Stimulated activated CD4-positive, alpha-beta T cell treated with anti-CD3 and anti-CD28 coated beads, Interleukin-4, amount 100 ng/mL, for 1 hour (primary cell): ENCODE measurements at regions not wholly inside any gene's neighbourhood (a gene's known extent, or its start where the extent isn't known, plus 50 kb on each side); places are given as distances from the start of the nearest gene placed in this dataset.

Experiments
- DNase-seq: peaks from one replicate; pipeline ENCODE4 v3.0.0-alpha.2; 2020

DNA sequence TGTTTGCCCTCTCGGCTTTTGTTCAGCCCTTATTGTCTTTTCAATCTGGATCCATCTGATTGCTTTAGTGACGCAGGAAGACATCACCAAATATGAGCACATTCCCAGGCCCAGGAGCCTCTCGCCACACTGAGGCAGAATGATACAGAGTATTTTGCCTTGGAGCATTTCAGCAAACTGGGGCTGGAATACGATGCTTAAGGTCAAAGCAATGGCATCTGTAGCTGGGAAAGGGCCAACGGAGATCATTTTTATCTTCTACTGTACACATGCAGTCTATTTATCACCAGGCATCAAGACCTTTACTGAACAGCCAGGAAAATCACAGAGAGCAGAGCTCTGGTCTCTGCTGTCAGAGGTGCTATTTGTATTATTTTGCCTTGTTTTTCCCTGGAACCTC lies 655.3 kb downstream of the RNF144B start:
- no peak for DNase-seq

- DNase-seq: no peak
Measured at GRCh38 chr6:19050765-19051164, 663.6 kb downstream of the RNF144B start.

DNA sequence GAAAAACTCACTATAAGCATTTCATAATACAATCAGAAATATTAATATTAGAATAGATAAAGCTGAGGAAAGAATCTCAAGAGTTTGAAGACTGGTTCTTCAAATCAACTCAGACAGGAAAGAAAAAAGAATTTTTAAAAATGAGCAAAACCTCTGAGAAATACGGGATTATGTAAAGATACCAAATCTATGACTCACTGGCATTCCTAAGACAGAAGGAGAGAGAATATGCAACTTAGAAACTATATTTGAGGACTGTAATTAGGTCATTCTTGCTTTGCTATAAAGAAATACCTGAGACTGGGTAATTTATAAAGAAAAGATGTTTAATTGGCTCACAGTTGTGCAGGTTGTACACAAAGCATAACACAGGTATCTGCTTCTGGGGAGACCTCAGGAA lies 665.1 kb downstream of the RNF144B start:
- no peak for DNase-seq

DNA sequence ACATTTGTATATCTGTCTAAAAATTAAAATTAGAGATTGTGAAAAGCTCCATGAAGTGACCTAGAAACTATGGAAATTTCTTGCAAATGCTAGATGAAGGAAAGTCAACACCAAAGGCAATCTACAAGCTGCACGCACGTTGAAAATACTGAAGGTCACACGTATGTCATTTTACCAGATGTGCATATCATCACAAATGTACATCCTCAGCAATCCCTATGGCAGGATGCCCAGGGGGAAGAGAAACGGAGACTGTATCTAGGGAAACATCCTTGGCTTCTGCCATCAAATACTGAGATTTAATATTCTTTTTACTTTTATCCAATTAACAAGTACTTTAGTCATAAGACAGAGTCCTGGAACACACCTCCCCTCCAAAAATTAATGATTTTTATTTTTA lies 672.0 kb downstream of the RNF144B start:
- DNase-seq: no peak

- DNase-seq: no peak
Measured at GRCh38 chr6:19067165-19067564, 680.0 kb downstream of the RNF144B start.

- DNase-seq: no peak
Measured at GRCh38 chr6:19070520-19070919, 683.4 kb downstream of the RNF144B start.

DNA sequence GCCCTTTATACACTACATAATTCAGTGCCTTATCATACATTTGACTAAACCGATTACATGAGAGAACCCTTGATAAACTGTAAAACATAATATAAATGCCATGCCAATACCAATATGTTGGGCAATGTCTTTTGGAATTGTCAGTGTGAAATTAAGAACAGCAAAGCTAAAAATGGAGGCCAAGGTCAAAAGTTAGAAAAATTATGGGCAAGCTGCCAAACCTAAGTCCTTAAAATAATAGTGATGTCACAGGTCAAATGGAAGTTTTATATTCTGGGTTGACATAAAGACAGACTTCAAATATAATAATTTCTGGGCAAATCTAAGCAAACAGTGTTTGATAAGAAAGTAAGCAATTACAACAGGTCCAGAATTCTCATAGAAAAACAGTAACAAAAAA lies 696.7 kb downstream of the RNF144B start:
- no peak for DNase-seq

DNA sequence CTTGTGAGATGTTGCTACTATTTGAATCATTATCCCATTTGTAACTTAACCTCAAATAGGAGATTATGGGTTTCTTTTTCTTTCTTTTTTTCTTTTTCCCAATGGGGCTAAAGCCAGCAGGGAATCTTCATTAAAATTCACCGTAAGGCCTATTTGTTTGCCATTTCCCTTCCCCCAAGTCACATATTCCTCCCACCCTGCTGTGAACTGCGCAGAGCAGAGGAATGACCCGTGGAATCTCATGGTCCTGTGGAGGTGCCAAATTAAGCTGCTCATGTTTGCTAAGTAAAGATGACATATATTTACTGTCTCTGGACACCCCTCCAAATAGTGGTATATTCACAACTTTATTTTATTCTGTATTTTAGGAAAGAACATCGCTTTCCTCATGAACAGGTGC lies 699.3 kb downstream of the RNF144B start:
- DNase-seq: no peak

- no peak for DNase-seq
Measured at GRCh38 chr6:19087296-19087695, 700.1 kb downstream of the RNF144B start.

GRCh38 chr6:19087897-19088296 lies 700.7 kb downstream of the RNF144B start:
- no peak for DNase-seq

- no peak for DNase-seq
Measured at GRCh38 chr6:19100752-19101151, 713.6 kb downstream of the RNF144B start.

DNA sequence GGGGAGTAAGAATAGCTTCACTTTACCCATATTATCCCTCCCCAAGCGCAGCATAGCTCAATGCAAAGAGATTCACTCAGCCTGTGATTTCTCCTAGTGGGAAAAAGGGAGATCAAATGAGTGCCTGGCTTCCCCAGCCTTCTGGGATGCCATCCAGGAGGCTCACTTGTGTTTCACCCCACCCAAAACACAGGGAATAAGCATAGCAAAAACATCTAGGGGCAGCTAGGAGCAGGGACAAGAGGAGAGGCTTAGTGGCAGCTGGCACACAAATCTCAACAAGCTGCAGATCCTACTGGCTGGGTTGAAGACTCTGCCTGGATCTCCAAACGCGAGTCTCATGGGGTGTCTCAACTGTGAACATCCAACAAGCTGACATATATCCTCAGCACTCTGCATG lies 715.8 kb downstream of the RNF144B start:
- DNase-seq: no peak

GRCh38 chr6:19107468-19107867 lies 720.3 kb downstream of the RNF144B start:
- DNase-seq: no peak

DNA sequence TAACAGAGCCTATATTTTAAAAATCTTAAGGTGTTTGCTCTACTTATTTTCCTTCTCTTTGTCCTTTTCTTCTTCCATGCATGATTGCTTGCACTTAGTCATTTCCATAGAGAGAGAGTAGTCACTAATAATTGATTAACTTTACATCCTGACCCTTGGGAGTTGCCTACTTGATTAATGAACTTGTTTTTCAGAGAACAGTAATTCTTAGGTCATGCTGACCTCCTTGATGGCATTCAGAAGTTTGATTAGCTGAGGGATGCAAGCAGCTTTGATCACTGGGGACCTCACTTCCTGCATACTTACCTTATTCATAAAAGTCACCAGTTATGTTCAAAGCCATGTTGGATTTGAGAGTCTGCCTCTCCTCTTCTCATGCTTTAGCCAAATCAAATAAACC lies 715.6 kb upstream of the ID4 start:
- no peak for DNase-seq

GRCh38 chr6:19127081-19127480 lies 710.1 kb upstream of the ID4 start:
- no peak for DNase-seq

DNA sequence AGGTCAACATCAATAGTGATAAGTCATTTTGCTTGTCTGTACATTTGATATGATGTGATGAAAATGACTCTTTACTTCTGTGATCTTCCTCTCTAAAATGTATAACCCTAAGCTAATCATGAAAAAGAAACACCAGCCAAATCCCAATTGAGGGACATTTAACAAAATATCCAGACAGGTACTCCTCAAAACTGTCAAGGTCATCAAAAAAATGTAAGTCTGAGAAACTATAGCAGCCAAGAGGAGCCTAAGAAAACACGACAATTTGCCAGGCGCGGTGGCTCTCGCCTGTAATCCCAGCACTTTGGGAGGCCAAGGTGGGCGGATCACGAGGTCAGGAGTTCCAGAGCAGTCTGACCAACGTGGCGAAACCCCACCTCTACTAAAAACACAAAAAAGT lies 708.5 kb upstream of the ID4 start:
- DNase-seq: no peak

GRCh38 chr6:19135706-19136105 lies 701.5 kb upstream of the ID4 start:
- no peak for DNase-seq

DNA sequence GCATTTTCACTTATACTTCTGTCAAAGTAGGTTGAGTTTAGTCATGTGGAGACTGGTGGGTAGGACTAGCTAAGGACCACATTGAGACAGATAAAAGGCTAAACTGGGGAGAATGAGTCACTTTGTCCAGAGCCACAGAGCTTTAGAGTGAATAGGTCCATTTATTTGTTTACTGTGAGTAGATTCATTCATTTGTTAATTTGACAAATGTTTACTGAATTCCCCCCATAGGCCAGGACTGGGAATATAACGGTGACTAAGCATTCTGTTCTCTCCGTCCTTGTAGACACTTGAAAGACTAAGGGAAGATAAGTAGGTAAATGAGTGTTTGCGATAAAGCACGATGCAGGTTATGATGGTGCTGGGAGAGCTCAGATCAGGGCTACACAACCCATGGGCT lies 699.7 kb upstream of the ID4 start:
- no peak for DNase-seq

GRCh38 chr6:19142275-19142674 lies 694.9 kb upstream of the ID4 start:
- DNase-seq: no peak

- DNase-seq: no peak
Measured at GRCh38 chr6:19150307-19150706, 686.9 kb upstream of the ID4 start.

DNA sequence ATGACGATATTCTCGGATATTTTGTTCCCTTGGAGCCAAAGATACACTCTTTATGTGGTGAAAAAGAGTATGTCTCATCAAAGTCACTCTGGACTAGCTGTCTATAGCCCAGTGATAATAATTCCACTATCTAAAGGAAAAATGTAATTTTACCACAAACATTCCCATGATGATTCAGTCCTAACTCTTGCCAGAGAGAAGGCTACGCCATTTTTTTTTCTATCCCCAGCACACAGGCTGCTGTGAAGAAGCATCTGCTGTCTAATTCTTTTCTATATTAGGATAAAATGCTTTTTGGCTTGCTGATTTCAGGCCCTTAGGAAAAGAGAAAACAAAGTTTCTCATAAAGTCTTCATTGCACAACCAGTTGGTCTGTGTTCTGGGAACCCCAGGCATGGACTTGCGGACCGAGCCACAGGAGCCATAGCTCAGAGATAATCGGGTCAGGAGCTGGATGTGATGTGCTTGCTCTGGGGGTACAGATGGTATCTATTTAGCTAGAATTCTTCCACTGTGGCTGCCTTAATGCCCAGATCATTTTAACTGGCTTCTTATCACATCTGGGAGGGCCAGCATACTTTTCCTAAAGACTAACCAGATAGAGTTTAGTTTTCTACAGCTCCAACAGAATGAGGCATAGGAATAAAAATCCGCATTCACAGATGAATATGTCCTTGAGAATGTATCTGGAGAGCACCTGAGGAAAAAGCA lies 683.7 kb upstream of the ID4 start:
- no peak for DNase-seq

- DNase-seq: no peak
Measured at GRCh38 chr6:19153981-19154295, 683.2 kb upstream of the ID4 start.

- DNase-seq: no peak
Measured at GRCh38 chr6:19156443-19156842, 680.7 kb upstream of the ID4 start.

DNA sequence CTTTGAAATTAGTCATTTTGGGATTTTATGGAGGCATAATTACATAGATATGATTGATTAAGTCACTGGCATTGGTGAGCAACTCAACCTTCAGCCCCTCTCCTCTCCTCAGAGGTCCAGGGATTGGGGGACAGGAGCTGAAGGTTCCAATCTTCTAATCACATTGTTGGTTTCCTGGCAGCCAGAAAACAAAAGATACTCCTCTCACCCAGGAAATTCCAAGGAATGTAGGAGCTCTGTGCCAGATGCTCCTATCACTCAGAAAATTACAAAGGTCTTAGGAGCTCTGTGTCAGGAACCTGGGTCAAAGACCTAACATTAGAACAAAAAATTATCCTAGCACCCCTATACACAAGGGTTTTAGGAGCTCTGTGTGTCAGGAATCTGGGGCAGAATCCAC lies 679.7 kb upstream of the ID4 start:
- DNase-seq: no peak

DNA sequence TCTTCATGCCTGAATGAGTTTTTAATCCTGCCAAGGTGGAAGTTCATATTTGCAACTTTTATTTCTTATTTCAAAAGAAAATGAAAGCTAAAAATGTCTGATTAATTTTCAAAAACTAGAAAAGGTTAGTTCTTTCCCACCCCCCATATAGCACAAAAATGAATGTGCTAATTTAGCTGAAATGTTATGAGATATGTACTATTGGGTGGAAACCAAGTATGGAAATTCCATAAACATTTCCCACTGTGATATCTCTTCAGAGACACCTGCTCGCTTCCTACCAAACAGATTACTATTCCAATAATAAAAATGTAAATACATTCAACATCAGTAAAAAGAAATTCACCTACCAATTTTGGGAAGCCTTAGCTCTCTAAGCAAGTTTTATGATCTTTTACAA lies 678.6 kb upstream of the ID4 start:
- DNase-seq: no peak

- no peak for DNase-seq
Measured at GRCh38 chr6:19159089-19159488, 678.1 kb upstream of the ID4 start.
